ENCODE measurements at regions not wholly inside any gene's neighbourhood (a gene's known extent, or its start where the extent isn't known, plus 50 kb on each side); places are given as distances from the start of the nearest gene placed in this dataset.

GRCh38 chr3:30500666-30501399 is 105.6 kb upstream of the TGFBR2 start:
- no peaks in the 10 kb centered on the region for H3K79me2 ChIP-seq (replicated peaks; ENCODE audit: insufficient read depth)
- no peak for ATAC-seq
- Mint-ChIP-seq H3K27ac (no peak overlapping the region), H3K27me3 (ENCODE audit: insufficient read depth, low read depth, poor library complexity) (peaks cover 6% of the 10 kb centered on the region), H3K4me1 (peaks cover 16% of the 10 kb centered on the region; the same call in 2 of the 3 replicates), H3K36me3 (ENCODE audit: low read depth) (no peaks in the 10 kb centered on the region), H3K9me3 (no peaks in the 10 kb centered on the region), H3K4me3 (no peak overlapping the region)
- peaks cover 16% of the 10 kb centered on the region for H3K9me2 ChIP-seq (ENCODE audit: insufficient read depth)
- DNase-seq (ENCODE audit: low spot score): no peak
- H3K27ac ChIP-seq (ENCODE audit: low read depth): no peak overlapping the region
- no peak overlapping the region for H3K4me3 ChIP-seq
- H3F3A ChIP-seq (replicated peaks; ENCODE audit: low read depth): no peaks in the 10 kb centered on the region
- H4K20me1 ChIP-seq (replicated peaks; ENCODE audit: insufficient read depth): no peaks in the 10 kb centered on the region
- TF ChIP-seq EZH2 (IDR thresholded peaks at IDR 0.05; ENCODE audit: low read depth, unreplicated experiment): no peak
- TF ChIP-seq CREB1 (CRISPR knock-in tag; IDR thresholded peaks at IDR 0.05; ENCODE audit: low read depth): no peak
- no peak for TF ChIP-seq POLR2AphosphoS5 (IDR thresholded peaks at IDR 0.05; ENCODE audit: low read depth)
- no peak for TF ChIP-seq JUNB (IDR thresholded peaks at IDR 0.05; ENCODE audit: unreplicated experiment)
- TF ChIP-seq ZNF331 (CRISPR knock-in tag; IDR thresholded peaks at IDR 0.05; ENCODE audit: low read depth): no peak
- no peak for TF ChIP-seq STAT1 (IDR thresholded peaks at IDR 0.05; ENCODE audit: unreplicated experiment)
- TF ChIP-seq REST (IDR thresholded peaks at IDR 0.05; ENCODE audit: unreplicated experiment): no peak
- TF ChIP-seq EZH2phosphoT487 (IDR thresholded peaks at IDR 0.05; ENCODE audit: unreplicated experiment): no peak
- TF ChIP-seq NANOG (IDR thresholded peaks at IDR 0.05; ENCODE audit: borderline replicate concordance): no peak
- TF ChIP-seq, protein P1, sequence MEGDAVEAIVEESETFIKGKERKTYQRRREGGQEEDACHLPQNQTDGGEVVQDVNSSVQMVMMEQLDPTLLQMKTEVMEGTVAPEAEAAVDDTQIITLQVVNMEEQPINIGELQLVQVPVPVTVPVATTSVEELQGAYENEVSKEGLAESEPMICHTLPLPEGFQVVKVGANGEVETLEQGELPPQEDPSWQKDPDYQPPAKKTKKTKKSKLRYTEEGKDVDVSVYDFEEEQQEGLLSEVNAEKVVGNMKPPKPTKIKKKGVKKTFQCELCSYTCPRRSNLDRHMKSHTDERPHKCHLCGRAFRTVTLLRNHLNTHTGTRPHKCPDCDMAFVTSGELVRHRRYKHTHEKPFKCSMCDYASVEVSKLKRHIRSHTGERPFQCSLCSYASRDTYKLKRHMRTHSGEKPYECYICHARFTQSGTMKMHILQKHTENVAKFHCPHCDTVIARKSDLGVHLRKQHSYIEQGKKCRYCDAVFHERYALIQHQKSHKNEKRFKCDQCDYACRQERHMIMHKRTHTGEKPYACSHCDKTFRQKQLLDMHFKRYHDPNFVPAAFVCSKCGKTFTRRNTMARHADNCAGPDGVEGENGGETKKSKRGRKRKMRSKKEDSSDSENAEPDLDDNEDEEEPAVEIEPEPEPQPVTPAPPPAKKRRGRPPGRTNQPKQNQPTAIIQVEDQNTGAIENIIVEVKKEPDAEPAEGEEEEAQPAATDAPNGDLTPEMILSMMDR (conservative IDR thresholded peaks at IDR 0.05; ENCODE audit: low read depth in 2 of 2): no peak
- TF ChIP-seq, protein P2, sequence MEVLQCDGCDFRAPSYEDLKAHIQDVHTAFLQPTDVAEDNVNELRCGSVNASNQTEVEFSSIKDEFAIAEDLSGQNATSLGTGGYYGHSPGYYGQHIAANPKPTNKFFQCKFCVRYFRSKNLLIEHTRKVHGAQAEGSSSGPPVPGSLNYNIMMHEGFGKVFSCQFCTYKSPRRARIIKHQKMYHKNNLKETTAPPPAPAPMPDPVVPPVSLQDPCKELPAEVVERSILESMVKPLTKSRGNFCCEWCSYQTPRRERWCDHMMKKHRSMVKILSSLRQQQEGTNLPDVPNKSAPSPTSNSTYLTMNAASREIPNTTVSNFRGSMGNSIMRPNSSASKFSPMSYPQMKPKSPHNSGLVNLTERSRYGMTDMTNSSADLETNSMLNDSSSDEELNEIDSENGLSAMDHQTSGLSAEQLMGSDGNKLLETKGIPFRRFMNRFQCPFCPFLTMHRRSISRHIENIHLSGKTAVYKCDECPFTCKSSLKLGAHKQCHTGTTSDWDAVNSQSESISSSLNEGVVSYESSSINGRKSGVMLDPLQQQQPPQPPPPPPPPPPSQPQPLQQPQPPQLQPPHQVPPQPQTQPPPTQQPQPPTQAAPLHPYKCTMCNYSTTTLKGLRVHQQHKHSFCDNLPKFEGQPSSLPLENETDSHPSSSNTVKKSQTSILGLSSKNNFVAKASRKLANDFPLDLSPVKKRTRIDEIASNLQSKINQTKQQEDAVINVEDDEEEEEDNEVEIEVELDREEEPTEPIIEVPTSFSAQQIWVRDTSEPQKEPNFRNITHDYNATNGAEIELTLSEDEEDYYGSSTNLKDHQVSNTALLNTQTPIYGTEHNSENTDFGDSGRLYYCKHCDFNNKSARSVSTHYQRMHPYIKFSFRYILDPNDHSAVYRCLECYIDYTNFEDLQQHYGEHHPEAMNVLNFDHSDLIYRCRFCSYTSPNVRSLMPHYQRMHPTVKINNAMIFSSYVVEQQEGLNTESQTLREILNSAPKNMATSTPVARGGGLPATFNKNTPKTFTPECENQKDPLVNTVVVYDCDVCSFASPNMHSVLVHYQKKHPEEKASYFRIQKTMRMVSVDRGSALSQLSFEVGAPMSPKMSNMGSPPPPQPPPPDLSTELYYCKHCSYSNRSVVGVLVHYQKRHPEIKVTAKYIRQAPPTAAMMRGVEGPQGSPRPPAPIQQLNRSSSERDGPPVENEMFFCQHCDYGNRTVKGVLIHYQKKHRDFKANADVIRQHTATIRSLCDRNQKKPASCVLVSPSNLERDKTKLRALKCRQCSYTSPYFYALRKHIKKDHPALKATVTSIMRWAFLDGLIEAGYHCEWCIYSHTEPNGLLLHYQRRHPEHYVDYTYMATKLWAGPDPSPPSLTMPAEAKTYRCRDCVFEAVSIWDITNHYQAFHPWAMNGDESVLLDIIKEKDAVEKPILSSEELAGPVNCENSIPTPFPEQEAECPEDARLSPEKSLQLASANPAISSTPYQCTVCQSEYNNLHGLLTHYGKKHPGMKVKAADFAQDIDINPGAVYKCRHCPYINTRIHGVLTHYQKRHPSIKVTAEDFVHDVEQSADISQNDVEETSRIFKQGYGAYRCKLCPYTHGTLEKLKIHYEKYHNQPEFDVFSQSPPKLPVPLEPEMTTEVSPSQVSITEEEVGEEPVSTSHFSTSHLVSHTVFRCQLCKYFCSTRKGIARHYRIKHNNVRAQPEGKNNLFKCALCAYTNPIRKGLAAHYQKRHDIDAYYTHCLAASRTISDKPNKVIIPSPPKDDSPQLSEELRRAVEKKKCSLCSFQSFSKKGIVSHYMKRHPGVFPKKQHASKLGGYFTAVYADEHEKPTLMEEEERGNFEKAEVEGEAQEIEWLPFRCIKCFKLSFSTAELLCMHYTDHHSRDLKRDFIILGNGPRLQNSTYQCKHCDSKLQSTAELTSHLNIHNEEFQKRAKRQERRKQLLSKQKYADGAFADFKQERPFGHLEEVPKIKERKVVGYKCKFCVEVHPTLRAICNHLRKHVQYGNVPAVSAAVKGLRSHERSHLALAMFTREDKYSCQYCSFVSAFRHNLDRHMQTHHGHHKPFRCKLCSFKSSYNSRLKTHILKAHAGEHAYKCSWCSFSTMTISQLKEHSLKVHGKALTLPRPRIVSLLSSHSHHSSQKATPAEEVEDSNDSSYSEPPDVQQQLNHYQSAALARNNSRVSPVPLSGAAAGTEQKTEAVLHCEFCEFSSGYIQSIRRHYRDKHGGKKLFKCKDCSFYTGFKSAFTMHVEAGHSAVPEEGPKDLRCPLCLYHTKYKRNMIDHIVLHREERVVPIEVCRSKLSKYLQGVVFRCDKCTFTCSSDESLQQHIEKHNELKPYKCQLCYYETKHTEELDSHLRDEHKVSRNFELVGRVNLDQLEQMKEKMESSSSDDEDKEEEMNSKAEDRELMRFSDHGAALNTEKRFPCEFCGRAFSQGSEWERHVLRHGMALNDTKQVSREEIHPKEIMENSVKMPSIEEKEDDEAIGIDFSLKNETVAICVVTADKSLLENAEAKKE (CRISPR knock-in tag; IDR thresholded peaks at IDR 0.05): no peak
- no peak for TF ChIP-seq ETS1 (IDR thresholded peaks at IDR 0.05)
- TF ChIP-seq ZNF114 (CRISPR knock-in tag; IDR thresholded peaks at IDR 0.05): no peak
- peaks cover 5% of the 10 kb centered on the region; the same call in 1 of the 2 replicates for H3K4me1 ChIP-seq (ENCODE audit: insufficient read depth)
- H2AFZ ChIP-seq: peak overlapping the region; percentile 48
- no peak overlapping the region for H3K4me2 ChIP-seq
- H3K36me3 ChIP-seq (ENCODE audit: insufficient read depth): no peaks in the 10 kb centered on the region
- no peaks in the 10 kb centered on the region for H3K27me3 ChIP-seq (ENCODE audit: insufficient read depth)

Data from GM23338 (cell line).